ENCODE measurements at regions not wholly inside any gene's neighbourhood (a gene's known extent, or its start where the extent isn't known, plus 50 kb on each side); places are given as distances from the start of the nearest gene placed in this dataset.

- CTCF ChIA-PET, result no interaction called here
- FAIRE-seq (no peak), DNase-seq (ENCODE audit: low read depth, low spot score) (no peak)
- H3K4me3 ChIP-seq (replicated peaks in 1 of 3; ENCODE audit: insufficient read depth in 1 of 3, low read depth in 1 of 3, low read length in 3 of 3), result no peak overlapping the region
- BruUV-seq (replicated peaks), result no TSS peak
- H3K79me2 ChIP-seq (ENCODE audit: control insufficient read depth, insufficient read depth, low read length), result no peaks in the 10 kb centered on the region
- dilution Hi-C loops (cut with MboI; ENCODE audit: extremely low pct_ligation_motif_present, low sequenced_read_pairs) (no loop called here), intact Hi-C loops (cut with micrococcal nuclease) (no loop called here)
- H3K27me3 ChIP-seq (ENCODE audit: control insufficient read depth in 2 of 2, insufficient read depth in 2 of 2, low read length in 2 of 2), result no peaks in the 10 kb centered on the region
- H3K36me3 ChIP-seq (ENCODE audit: control insufficient read depth in 2 of 2, extremely low read depth in 1 of 2, insufficient read depth in 2 of 2, low read length in 2 of 2), result no peaks in the 10 kb centered on the region
- no peaks in the 10 kb centered on the region for H3K9me3 ChIP-seq (replicated peaks; ENCODE audit: control insufficient read depth, insufficient read depth, low read length)
- POLR2A ChIA-PET, result no interaction called here
- H3K4me2 ChIP-seq (ENCODE audit: insufficient read depth, low read length), result no peak overlapping the region
- no peaks in the 10 kb centered on the region for H4K20me1 ChIP-seq (replicated peaks; ENCODE audit: control insufficient read depth, extremely low read depth, insufficient read depth, low read length)
- H3K9me1 ChIP-seq (replicated peaks; ENCODE audit: control insufficient read depth, extremely low read depth, insufficient read depth, low read length), result no peaks in the 10 kb centered on the region
- no peak overlapping the region for H3K27ac ChIP-seq (ENCODE audit: insufficient read depth, low read depth, low read length)
- no peak overlapping the region for H3K9ac ChIP-seq (replicated peaks; ENCODE audit: extremely low read depth, insufficient read depth, low read length)
- no peak overlapping the region for H2AFZ ChIP-seq (ENCODE audit: low read depth, low read length)
- H3K4me1 ChIP-seq (ENCODE audit: control insufficient read depth, extremely low read depth, insufficient read depth, low read length), result no peaks in the 10 kb centered on the region
- TF ChIP-seq FOS (IDR thresholded peaks at IDR 0.05; ENCODE audit: borderline replicate concordance, insufficient read depth, low read length) (no peak), GATA2 (IDR thresholded peaks at IDR 0.05; ENCODE audit: insufficient read depth, insufficient read length, low read depth, low read length) (no peak), JUN (IDR thresholded peaks at IDR 0.05; ENCODE audit: borderline replicate concordance, insufficient read depth, insufficient read length, low read depth) (no peak), POLR2AphosphoS5 (IDR thresholded peaks at IDR 0.05; ENCODE audit: insufficient read depth, low read depth, low read length) (no peak), CTCF (IDR thresholded peaks at IDR 0.05; ENCODE audit: extremely low read depth in 1 of 2, insufficient read depth in 1 of 2, low read depth in 1 of 2, low read length in 2 of 2) (no peak), MAX (IDR thresholded peaks at IDR 0.05; ENCODE audit: insufficient read depth, insufficient read length) (no peak), EZH2 (IDR thresholded peaks at IDR 0.05; ENCODE audit: borderline replicate concordance, low read depth, low read length, severe bottlenecking) (no peak), POLR2A (IDR thresholded peaks at IDR 0.05; ENCODE audit: low read depth, low read length) (no peak), MYC (IDR thresholded peaks at IDR 0.05; ENCODE audit: low read depth, low read length) (no peak)
Observed at GRCh38 chr11:96894587-96894986, 504.8 kb downstream of the JRKL start.

All from endothelial cell of umbilical vein (primary cell).